Sigmoid colon (tissue), 4 donors: ENCODE measurements at regions not wholly inside any gene's neighbourhood (a gene's known extent, or its start where the extent isn't known, plus 50 kb on each side); places are given as distances from the start of the nearest gene placed in this dataset.

ENCODE experiments used
- CTCF ChIP-seq, 4 experiments: fragments of 450-650 bp in 3 of 4; fragments of 200-600 bp in 1 of 4; IDR thresholded peaks; one replicate each; pipeline ENCODE4 v1.5.1; 2016 to 2019; ENCODE audit warnings: antibody characterized with exemption in 4 of 4, mild to moderate bottlenecking in 3 of 4, moderate library complexity in 2 of 4
- EP300 ChIP-seq, 4 donors: sonication (generic); formaldehyde crosslinking; IDR thresholded peaks; one replicate each; pipeline ENCODE4 v1.6.1; 2017; ENCODE audit warnings: antibody characterized with exemption in 4 of 4
- POLR2A ChIP-seq, 2 donors: fragments of 450-650 bp; IDR thresholded peaks; one replicate each; pipeline ENCODE4 v1.6.1; 2016; ENCODE audit warnings: antibody characterized with exemption in 2 of 2, mild to moderate bottlenecking in 2 of 2, moderate library complexity in 2 of 2
- POLR2AphosphoS5 ChIP-seq, 4 donors: sonication (generic); formaldehyde crosslinking; IDR thresholded peaks; one replicate each; pipeline ENCODE4 v1.6.1; 2017; ENCODE audit warnings: antibody characterized with exemption in 4 of 4

GRCh38 chr14:28493516-28493915 lies 273.1 kb upstream of the FOXG1 start:
- TF ChIP-seq POLR2A (IDR thresholded peaks at IDR 0.05) (no peak), CTCF (IDR thresholded peaks at IDR 0.05) (no peak), POLR2AphosphoS5 (IDR thresholded peaks at IDR 0.05) (no peak), EP300 (IDR thresholded peaks at IDR 0.05) (no peak)
